Adrenal gland (tissue), 5 donors: ENCODE measurements at regions not wholly inside any gene's neighbourhood (a gene's known extent, or its start where the extent isn't known, plus 50 kb on each side); places are given as distances from the start of the nearest gene placed in this dataset.

Experiments
- CTCF ChIP-seq, 6 experiments: fragments of 450-650 bp in 4 of 6; fragments of 200-600 bp in 2 of 6; sonication (generic) in 1 of 6; IDR thresholded peaks; 1 replicate in 5 of 6; 2 replicates in 1 of 6; pipeline versions ENCODE4 v1.5.1 to v1.8.0; 2016 to 2021; ENCODE audit warnings: antibody characterized with exemption in 6 of 6, mild to moderate bottlenecking in 2 of 6, moderate library complexity in 1 of 6
- POLR2A ChIP-seq, 2 donors: fragments of 450-650 bp; IDR thresholded peaks; one replicate each; pipeline ENCODE4 v1.6.1; 2017; ENCODE audit warnings: antibody characterized with exemption in 2 of 2, mild to moderate bottlenecking in 2 of 2, moderate library complexity in 1 of 2
- donor health status: DM: no; HTN: no; CAD: no.

DNA sequence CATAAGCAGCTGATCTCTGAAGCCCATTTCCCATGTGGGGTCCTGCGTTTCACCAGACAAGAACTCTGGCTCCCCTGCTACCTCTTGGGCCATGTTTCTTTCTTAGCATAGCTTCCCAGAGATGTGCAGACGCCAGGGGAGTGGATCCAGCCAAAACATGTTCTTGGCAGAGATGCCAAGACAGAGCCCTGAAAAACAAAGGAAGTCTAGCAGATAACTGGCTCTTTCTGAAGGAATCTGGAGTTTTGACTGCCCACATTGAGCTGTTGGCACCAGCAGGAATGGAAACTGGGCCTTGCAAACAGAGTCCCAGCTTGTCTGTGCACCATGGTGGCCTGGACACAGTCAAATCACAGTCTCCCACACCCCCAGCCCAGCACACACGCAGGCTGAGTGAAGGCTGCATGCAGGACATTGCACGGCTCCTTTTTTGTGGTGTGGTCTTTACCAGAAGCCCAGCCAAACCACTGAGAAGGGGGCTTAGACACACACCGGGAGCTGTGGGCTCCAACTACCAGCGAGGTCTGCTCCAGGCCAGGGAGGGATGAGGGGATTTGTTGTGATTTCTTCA lies 114.7 kb downstream of the SNX18 start:
- TF ChIP-seq CTCF (IDR thresholded peaks at IDR 0.05): no peak
- no peak for TF ChIP-seq POLR2A (IDR thresholded peaks at IDR 0.05)
